ENCODE measurements at regions not wholly inside any gene's neighbourhood (a gene's known extent, or its start where the extent isn't known, plus 50 kb on each side); places are given as distances from the start of the nearest gene placed in this dataset.
"Not testable (repeated sequence)": the region's sequence is repeated elsewhere in the genome, so short reads cannot be mapped to it uniquely, and the experiment has no call there.

DNA sequence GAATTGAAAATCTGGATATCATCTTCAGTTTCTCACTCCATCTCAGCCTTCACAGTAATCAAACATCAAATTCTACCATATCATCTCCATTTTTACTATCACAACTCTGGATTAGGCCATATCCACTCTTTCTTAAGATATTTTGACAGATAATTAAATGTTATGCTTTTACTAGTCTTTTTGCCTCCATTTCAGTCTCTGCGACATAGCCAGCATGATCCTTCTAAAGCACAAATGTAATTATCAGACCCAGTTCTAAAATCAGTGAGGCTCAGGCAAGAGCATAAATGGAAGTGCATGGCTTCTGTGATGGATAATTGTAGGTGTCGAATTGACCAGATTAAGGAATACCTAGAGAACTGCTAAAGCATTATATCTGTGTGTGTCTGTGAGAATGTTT, 307.7 kb downstream of the PCDH20 start:
- ATAC-seq, result no peak
- TF ChIP-seq ISL1 (CRISPR knock-in tag; IDR thresholded peaks at IDR 0.05) (peak; percentile 68), ZNF565 (CRISPR knock-in tag; conservative IDR thresholded peaks at IDR 0.05; ENCODE audit: low read depth) (no peak), ZFP3 (CRISPR knock-in tag; IDR thresholded peaks at IDR 0.05) (no peak), ZFP30 (CRISPR knock-in tag; IDR thresholded peaks at IDR 0.05) (no peak)

GRCh38 chr13:61095885-61096284, 319.8 kb downstream of the PCDH20 start:
- TF ChIP-seq, protein P1, sequence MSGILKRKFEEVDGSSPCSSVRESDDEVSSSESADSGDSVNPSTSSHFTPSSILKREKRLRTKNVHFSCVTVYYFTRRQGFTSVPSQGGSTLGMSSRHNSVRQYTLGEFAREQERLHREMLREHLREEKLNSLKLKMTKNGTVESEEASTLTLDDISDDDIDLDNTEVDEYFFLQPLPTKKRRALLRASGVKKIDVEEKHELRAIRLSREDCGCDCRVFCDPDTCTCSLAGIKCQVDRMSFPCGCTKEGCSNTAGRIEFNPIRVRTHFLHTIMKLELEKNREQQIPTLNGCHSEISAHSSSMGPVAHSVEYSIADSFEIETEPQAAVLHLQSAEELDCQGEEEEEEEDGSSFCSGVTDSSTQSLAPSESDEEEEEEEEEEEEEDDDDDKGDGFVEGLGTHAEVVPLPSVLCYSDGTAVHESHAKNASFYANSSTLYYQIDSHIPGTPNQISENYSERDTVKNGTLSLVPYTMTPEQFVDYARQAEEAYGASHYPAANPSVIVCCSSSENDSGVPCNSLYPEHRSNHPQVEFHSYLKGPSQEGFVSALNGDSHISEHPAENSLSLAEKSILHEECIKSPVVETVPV (CRISPR knock-in tag; IDR thresholded peaks at IDR 0.05), result no peak
- TF ChIP-seq ZNF70 (CRISPR knock-in tag; IDR thresholded peaks at IDR 0.05), result no peak
- TF ChIP-seq ZFP3 (CRISPR knock-in tag; IDR thresholded peaks at IDR 0.05), result no peak
- TF ChIP-seq ZNF565 (CRISPR knock-in tag; conservative IDR thresholded peaks at IDR 0.05; ENCODE audit: low read depth), result no peak
- no peak for TF ChIP-seq SNAI2 (CRISPR knock-in tag; IDR thresholded peaks at IDR 0.05)

DNA sequence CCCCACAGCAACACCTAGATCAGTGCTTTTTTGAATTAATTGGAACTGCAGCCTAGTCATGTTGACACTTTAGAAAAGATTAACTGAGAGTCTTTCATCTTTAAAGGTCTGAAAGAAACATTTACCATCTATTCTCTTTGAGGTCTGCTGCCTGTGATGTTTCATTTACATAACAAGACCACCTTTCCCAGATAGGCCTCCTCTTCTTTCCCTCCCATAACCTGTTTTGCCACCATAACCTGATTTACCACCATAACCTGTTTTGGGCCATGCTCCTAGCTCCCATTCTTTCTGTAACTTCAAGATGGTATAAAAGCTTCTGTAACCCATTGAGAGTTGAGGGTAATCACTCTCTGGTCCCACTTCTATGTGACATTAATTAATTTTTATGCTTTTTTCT, 320.8 kb downstream of the PCDH20 start:
- ATAC-seq, result no peak
- TF ChIP-seq ISL1 (CRISPR knock-in tag; IDR thresholded peaks at IDR 0.05), result no peak
- TF ChIP-seq, protein P2, sequence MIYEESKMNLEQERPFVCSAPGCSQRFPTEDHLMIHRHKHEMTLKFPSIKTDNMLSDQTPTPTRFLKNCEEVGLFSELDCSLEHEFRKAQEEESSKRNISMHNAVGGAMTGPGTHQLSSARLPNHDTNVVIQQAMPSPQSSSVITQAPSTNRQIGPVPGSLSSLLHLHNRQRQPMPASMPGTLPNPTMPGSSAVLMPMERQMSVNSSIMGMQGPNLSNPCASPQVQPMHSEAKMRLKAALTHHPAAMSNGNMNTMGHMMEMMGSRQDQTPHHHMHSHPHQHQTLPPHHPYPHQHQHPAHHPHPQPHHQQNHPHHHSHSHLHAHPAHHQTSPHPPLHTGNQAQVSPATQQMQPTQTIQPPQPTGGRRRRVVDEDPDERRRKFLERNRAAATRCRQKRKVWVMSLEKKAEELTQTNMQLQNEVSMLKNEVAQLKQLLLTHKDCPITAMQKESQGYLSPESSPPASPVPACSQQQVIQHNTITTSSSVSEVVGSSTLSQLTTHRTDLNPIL (CRISPR knock-in tag; IDR thresholded peaks at IDR 0.05; ENCODE audit: low read depth), result no peak
- no peak for TF ChIP-seq ARNTL (CRISPR knock-in tag; IDR thresholded peaks at IDR 0.05; ENCODE audit: borderline replicate concordance, low read depth)
- no peak for TF ChIP-seq SNAI2 (CRISPR knock-in tag; IDR thresholded peaks at IDR 0.05)
- no peak for TF ChIP-seq RARB (CRISPR knock-in tag; IDR thresholded peaks at IDR 0.05)
- no peak for TF ChIP-seq ZFP30 (CRISPR knock-in tag; IDR thresholded peaks at IDR 0.05)
- TF ChIP-seq ZFP3 (CRISPR knock-in tag; IDR thresholded peaks at IDR 0.05), result no peak
- TF ChIP-seq ZC3H10 (CRISPR knock-in tag; IDR thresholded peaks at IDR 0.05), result no peak
- TF ChIP-seq TOX (CRISPR knock-in tag; IDR thresholded peaks at IDR 0.05; ENCODE audit: borderline replicate concordance), result no peak
- TF ChIP-seq, protein P3, sequence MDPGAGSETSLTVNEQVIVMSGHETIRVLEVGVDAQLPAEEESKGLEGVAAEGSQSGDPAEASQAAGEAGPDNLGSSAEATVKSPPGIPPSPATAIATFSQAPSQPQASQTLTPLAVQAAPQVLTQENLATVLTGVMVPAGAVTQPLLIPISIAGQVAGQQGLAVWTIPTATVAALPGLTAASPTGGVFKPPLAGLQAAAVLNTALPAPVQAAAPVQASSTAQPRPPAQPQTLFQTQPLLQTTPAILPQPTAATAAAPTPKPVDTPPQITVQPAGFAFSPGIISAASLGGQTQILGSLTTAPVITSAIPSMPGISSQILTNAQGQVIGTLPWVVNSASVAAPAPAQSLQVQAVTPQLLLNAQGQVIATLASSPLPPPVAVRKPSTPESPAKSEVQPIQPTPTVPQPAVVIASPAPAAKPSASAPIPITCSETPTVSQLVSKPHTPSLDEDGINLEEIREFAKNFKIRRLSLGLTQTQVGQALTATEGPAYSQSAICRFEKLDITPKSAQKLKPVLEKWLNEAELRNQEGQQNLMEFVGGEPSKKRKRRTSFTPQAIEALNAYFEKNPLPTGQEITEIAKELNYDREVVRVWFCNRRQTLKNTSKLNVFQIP (CRISPR knock-in tag; IDR thresholded peaks at IDR 0.05; ENCODE audit: borderline replicate concordance, low read depth), result no peak
- TF ChIP-seq, protein P4, sequence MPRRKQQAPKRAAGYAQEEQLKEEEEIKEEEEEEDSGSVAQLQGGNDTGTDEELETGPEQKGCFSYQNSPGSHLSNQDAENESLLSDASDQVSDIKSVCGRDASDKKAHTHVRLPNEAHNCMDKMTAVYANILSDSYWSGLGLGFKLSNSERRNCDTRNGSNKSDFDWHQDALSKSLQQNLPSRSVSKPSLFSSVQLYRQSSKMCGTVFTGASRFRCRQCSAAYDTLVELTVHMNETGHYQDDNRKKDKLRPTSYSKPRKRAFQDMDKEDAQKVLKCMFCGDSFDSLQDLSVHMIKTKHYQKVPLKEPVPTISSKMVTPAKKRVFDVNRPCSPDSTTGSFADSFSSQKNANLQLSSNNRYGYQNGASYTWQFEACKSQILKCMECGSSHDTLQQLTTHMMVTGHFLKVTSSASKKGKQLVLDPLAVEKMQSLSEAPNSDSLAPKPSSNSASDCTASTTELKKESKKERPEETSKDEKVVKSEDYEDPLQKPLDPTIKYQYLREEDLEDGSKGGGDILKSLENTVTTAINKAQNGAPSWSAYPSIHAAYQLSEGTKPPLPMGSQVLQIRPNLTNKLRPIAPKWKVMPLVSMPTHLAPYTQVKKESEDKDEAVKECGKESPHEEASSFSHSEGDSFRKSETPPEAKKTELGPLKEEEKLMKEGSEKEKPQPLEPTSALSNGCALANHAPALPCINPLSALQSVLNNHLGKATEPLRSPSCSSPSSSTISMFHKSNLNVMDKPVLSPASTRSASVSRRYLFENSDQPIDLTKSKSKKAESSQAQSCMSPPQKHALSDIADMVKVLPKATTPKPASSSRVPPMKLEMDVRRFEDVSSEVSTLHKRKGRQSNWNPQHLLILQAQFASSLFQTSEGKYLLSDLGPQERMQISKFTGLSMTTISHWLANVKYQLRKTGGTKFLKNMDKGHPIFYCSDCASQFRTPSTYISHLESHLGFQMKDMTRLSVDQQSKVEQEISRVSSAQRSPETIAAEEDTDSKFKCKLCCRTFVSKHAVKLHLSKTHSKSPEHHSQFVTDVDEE (CRISPR knock-in tag; IDR thresholded peaks at IDR 0.05), result no peak
- TF ChIP-seq, protein P1 (CRISPR knock-in tag; IDR thresholded peaks at IDR 0.05), result no peak
- no peak for TF ChIP-seq GLIS3 (CRISPR knock-in tag; IDR thresholded peaks at IDR 0.05)
- no peak for TF ChIP-seq ESRRG (CRISPR knock-in tag; IDR thresholded peaks at IDR 0.05)
- no peak for TF ChIP-seq CSDC2 (CRISPR knock-in tag; IDR thresholded peaks at IDR 0.05)
- no peak for TF ChIP-seq ZNF8 (CRISPR knock-in tag; IDR thresholded peaks at IDR 0.05)
- TF ChIP-seq OSR1 (CRISPR knock-in tag; IDR thresholded peaks at IDR 0.05), result no peak

More at GRCh38 chr13:61095885-61096284, 319.8 kb downstream of the PCDH20 start:
- ATAC-seq, result no peak

GRCh38 chr13:61089894-61090293, 325.8 kb downstream of the PCDH20 start:
- not testable (repeated sequence) for ATAC-seq

All from SK-N-SH treated with all-trans-retinoic acid at 6 μM for 48 hours (cell line).